Suprapubic skin (tissue), 3 donors: ENCODE measurements at regions not wholly inside any gene's neighbourhood (a gene's known extent, or its start where the extent isn't known, plus 50 kb on each side); places are given as distances from the start of the nearest gene placed in this dataset.

Experiments used
- CTCF ChIP-seq, 2 donors: fragments of 200-600 bp in 1 of 2; fragments of 450-650 bp in 1 of 2; sonication (generic) in 1 of 2; IDR thresholded peaks; one replicate each; pipeline ENCODE4 v1.5.1; 2016 to 2019; ENCODE audit warnings: antibody characterized with exemption in 2 of 2, mild to moderate bottlenecking in 1 of 2, moderate library complexity in 1 of 2
- EP300 ChIP-seq: sonication (generic); formaldehyde crosslinking; IDR thresholded peaks from one replicate; pipeline ENCODE4 v1.6.1; 2017; ENCODE audit warnings: antibody characterized with exemption
- POLR2A ChIP-seq, 2 donors: fragments of 450-650 bp; IDR thresholded peaks; one replicate each; pipeline ENCODE4 v1.6.1; 2017; ENCODE audit warnings: antibody characterized with exemption in 2 of 2, mild to moderate bottlenecking in 2 of 2, moderate library complexity in 2 of 2

- TF ChIP-seq POLR2A (IDR thresholded peaks at IDR 0.05): no peak
- no peak for TF ChIP-seq EP300
- peak in 1 of 2 donors; percentile 3 for TF ChIP-seq CTCF (IDR thresholded peaks at IDR 0.05)
Observed at GRCh38 chr1:76012341-76013205, 62.0 kb upstream of the ST6GALNAC3 start.
